ENCODE measurements at regions not wholly inside any gene's neighbourhood (a gene's known extent, or its start where the extent isn't known, plus 50 kb on each side); places are given as distances from the start of the nearest gene placed in this dataset.

GRCh38 chrX:45602151-45602550 lies 401.5 kb upstream of the DIPK2B start (continued):
- TF ChIP-seq TMF1 (CRISPR knock-in tag; IDR thresholded peaks at IDR 0.05; ENCODE audit: low read depth) (no peak), NCOA2 (CRISPR knock-in tag; IDR thresholded peaks at IDR 0.05) (no peak), ZSCAN31 (CRISPR knock-in tag; IDR thresholded peaks at IDR 0.05; ENCODE audit: low read depth) (no peak)

DNA sequence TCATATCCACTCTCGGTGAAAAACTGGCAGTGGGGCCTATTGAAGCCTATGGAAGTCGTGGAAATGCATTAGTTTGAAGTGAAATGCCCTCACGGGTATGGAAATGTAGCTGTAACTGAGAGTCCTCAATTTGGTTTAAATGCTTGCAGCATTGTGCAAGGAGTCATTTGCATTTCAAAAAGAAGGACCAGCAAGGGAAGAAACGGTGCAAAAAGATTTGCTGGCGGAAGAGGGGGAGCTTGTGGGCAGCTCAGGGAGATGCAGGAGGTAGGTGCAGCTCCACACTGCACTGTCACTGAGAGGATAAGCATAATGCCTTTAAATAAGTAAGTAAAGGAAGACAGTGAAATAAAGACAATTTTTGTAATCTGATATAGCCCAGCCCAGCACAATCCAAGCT lies 400.4 kb upstream of the DIPK2B start:
- intact Hi-C loops (cut with micrococcal nuclease; ENCODE audit: unreplicated experiment) (no loop called here), in situ Hi-C loops (cut with HindIII; ENCODE audit: extremely low pct_ligation_motif_present, low pct_unique_long_range_greater_than_20kb) (no loop called here)
- WGBS (ENCODE audit: low lambda C conversion rate): 0% methylated on average over 5 of the region's 5 CpGs
- ATAC-seq (no peak), DNase-seq (ENCODE audit: low spot score) (no peak), FAIRE-seq (no peak)
- H3K27ac ChIP-seq (ENCODE audit: extremely low read length, insufficient read depth, low read length): no peak overlapping the region
- H2AFZ ChIP-seq (ENCODE audit: low read length): no peak overlapping the region
- H3K9ac ChIP-seq (ENCODE audit: insufficient read depth, low read depth, low read length): no peak overlapping the region
- no peaks in the 10 kb centered on the region for H3K27me3 ChIP-seq (ENCODE audit: control insufficient read depth in 1 of 2, insufficient read depth in 2 of 2, low read length in 2 of 2)
- POLR2A ChIA-PET: no interaction called here
- H3K4me2 ChIP-seq (ENCODE audit: low read depth, low read length): no peak overlapping the region
- H3K79me2 ChIP-seq (ENCODE audit: insufficient read depth, low read length): no peaks in the 10 kb centered on the region
- H3K4me1 ChIP-seq (ENCODE audit: insufficient read depth, low read length): no peaks in the 10 kb centered on the region
- no peaks in the 10 kb centered on the region for H3K36me3 ChIP-seq (replicated peaks in 1 of 2; ENCODE audit: control insufficient read depth in 1 of 2, insufficient read depth in 2 of 2, low read length in 2 of 2)
- H3K4me3 ChIP-seq (replicated peaks in 1 of 3; ENCODE audit: insufficient read depth in 1 of 3, low read depth in 2 of 3, low read length in 3 of 3): no peak overlapping the region
- no peaks in the 10 kb centered on the region for H4K20me1 ChIP-seq (ENCODE audit: insufficient read depth, low read length)
- BruUV-seq (replicated peaks): no TSS peak
- CTCF ChIA-PET (ENCODE audit: low intra/inter-chr PET ratio, low total read pairs): no interaction called here
- no peaks in the 10 kb centered on the region for H3K9me3 ChIP-seq (ENCODE audit: low read length)
- TF ChIP-seq SALL1 (CRISPR knock-in tag; IDR thresholded peaks at IDR 0.05): no peak
- no peak for TF ChIP-seq AHR (CRISPR knock-in tag; IDR thresholded peaks at IDR 0.05)
- TF ChIP-seq ZBTB42 (CRISPR knock-in tag; IDR thresholded peaks at IDR 0.05): no peak
- TF ChIP-seq ZNF639 (CRISPR knock-in tag; conservative IDR thresholded peaks at IDR 0.05): no peak
- TF ChIP-seq TEAD3 (CRISPR knock-in tag; optimal IDR thresholded peaks at IDR 0.05; ENCODE audit: borderline replicate concordance): no peak
- TF ChIP-seq, protein P1, sequence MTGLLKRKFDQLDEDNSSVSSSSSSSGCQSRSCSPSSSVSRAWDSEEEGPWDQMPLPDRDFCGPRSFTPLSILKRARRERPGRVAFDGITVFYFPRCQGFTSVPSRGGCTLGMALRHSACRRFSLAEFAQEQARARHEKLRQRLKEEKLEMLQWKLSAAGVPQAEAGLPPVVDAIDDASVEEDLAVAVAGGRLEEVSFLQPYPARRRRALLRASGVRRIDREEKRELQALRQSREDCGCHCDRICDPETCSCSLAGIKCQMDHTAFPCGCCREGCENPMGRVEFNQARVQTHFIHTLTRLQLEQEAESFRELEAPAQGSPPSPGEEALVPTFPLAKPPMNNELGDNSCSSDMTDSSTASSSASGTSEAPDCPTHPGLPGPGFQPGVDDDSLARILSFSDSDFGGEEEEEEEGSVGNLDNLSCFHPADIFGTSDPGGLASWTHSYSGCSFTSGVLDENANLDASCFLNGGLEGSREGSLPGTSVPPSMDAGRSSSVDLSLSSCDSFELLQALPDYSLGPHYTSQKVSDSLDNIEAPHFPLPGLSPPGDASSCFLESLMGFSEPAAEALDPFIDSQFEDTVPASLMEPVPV (CRISPR knock-in tag; IDR thresholded peaks at IDR 0.05): no peak
- TF ChIP-seq ZNF414 (CRISPR knock-in tag; IDR thresholded peaks at IDR 0.05): no peak
- no peak for TF ChIP-seq ZNF276 (CRISPR knock-in tag; IDR thresholded peaks at IDR 0.05; ENCODE audit: low read depth)
- TF ChIP-seq, protein P2, sequence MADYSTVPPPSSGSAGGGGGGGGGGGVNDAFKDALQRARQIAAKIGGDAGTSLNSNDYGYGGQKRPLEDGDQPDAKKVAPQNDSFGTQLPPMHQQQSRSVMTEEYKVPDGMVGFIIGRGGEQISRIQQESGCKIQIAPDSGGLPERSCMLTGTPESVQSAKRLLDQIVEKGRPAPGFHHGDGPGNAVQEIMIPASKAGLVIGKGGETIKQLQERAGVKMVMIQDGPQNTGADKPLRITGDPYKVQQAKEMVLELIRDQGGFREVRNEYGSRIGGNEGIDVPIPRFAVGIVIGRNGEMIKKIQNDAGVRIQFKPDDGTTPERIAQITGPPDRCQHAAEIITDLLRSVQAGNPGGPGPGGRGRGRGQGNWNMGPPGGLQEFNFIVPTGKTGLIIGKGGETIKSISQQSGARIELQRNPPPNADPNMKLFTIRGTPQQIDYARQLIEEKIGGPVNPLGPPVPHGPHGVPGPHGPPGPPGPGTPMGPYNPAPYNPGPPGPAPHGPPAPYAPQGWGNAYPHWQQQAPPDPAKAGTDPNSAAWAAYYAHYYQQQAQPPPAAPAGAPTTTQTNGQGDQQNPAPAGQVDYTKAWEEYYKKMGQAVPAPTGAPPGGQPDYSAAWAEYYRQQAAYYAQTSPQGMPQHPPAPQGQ (CRISPR knock-in tag; IDR thresholded peaks at IDR 0.05; ENCODE audit: borderline replicate concordance): no peak
- TF ChIP-seq NKX3-1 (CRISPR knock-in tag; IDR thresholded peaks at IDR 0.05): no peak
- no peak for TF ChIP-seq PAX8 (CRISPR knock-in tag; IDR thresholded peaks at IDR 0.05; ENCODE audit: borderline replicate concordance)
